CD4-positive, alpha-beta T cell treated with Interferon alpha-2 for 1 hour (primary cell): ENCODE measurements at regions not wholly inside any gene's neighbourhood (a gene's known extent, or its start where the extent isn't known, plus 50 kb on each side); places are given as distances from the start of the nearest gene placed in this dataset.
"Not testable (repeated sequence)": the region's sequence is repeated elsewhere in the genome, so short reads cannot be mapped to it uniquely, and the experiment has no call there.

Source experiments
- DNase-seq, 2 donors: peaks; one replicate each; pipeline ENCODE4 v3.0.0-alpha.2; 2020 to 2022

DNA sequence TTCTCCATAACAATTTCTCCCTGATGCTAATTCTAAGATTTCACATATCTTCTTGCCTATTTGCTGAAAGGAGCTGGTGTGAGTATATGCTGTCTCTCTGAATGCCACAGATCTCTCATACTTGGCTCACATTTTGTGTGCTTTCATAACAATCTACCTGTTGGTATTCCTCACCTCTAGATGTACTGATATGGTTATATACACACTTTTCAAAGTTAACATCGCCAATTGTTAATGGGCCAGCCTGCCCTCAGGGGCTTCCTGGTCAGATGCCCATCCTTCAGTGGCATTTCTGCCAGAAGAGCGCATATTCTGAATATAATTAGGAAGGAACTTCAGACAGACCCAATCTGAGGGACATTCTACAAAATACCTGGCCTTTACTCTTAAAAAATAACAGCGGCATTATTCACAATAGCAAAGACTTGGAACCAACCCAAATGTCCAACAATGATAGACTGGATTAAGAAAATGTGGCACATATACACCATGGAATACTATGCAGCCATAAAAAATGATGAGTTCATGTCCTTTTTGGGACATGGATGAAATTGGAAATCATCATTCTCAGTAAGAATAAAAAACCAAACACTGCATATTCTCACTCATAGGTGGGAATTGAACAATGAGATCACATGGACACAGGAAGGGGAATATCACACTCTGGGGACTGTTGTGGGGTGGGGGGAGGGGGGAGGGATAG, 123.9 kb upstream of the FAT1 start:
- not testable (repeated sequence) for DNase-seq

DNA sequence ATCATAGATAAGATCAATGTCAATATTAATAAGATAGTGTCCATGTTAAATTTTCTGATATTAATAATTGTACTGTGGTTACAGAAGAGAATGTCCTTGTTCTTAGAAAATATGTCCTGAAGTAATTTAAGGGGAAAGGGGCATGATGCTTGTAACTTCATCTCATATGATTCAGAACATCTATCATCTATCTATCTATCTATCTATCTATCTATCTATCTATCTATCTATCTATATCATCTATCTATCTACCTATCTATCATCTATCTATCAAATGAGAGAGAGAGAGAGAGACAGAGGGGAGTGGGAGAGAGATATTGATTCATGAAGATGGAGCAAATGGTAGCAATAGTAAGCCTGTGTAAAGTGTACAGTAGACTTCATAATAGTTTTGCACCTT, 124.8 kb upstream of the FAT1 start:
- no peak for DNase-seq

- no peak for DNase-seq
Observed at GRCh38 chr4:186851291-186852072, 127.8 kb upstream of the FAT1 start.

DNA sequence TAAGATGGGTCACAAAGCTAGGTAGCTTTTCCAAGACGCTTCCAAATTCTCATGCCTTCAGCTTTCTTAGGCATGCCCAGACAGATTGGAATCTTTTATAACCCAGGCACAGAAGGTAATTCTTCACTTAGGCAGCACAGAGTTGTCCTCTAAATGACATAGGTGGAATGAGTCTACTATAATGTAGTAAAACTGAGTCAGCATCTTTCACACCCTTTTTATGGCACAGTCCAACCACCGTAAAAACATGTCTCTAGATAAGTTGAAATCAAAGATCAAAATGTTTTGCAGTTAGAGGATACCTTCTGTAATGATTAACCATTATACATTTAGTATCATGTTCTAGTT, 128.4 kb upstream of the FAT1 start:
- DNase-seq = no peak

DNA sequence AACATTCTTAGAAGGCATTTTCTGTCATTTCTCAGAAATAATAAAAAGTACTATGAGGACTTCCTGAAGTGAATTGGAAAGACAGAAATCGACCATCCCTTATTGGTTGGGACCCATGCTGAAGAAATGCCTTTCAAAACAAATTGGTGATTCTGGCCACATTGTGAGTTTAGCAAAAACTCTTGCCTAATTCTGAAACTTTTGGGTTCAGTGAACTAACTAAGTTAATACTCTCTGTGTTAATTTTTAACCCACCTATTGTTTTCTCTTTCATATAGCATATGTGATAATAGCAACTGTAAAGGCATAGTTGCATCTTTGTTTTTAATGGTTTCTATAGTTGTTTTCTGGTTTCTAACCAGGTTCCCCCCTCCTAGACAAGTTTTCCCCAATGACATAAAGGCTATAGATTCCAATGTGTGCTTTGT, 129.3 kb upstream of the FAT1 start:
- DNase-seq = no peak

DNA sequence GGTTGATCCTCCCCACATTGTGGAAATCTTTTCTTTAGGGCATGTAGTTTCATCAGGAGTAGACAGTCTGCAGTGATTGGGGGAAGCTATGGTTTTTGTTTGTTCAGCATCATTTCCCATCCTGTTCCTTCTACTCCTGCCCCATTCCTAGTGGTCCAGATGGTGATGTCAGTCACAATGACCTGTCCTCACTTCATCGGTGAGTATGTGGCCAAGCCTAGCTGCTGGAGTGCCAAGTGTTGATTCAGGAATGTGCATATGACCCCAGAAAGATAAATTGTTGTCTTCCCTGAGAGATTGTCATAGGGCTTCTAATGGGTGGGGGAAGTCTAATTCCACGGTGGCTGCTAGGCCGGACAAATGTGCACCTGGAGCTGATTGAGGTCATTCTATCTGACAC, 130.6 kb upstream of the FAT1 start:
- no peak for DNase-seq

DNA sequence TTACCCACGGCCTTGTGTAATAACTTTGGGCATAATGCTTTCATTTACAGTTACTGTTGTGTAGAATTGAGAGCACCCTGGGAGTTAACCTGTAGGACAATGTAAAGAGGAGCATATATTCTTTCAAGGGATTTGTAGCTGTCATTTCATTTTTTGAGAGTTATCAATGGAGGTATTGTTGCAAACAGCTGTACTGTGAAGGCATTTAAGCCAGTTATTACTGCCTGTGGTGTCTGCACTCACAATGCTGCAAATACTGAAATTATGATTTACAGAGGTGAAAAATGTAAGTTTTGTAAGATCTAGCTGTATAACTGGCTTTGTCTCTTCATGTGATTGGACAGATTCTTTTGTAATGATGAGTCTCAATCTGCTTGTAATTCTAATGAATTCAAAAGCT, 131.5 kb upstream of the FAT1 start:
- DNase-seq = no peak

- no peak for DNase-seq
Observed at GRCh38 chr4:186857793-186858192, 134.1 kb upstream of the FAT1 start.

- no peak for DNase-seq
Observed at GRCh38 chr4:186858355-186858754, 134.7 kb upstream of the FAT1 start.

DNA sequence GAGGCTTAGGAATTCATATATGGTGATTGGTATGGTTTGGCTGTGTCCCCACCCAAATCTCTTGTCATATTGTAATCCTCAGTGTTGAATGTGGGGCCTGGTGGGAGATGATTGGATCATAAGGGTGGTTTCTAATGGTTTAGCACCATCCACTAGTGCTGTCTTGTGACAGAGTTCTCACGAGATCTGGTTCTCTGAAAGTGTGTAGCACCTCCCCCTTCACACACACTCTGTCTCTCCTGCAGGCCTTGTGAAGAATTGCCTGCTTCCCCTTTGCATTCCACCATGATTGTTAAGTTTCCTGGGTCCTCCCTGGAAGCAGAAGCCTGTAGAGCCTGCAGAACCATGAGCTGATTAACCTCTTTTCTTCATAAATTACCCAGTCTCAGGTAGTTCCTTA, 135.8 kb upstream of the FAT1 start:
- DNase-seq = no peak

GRCh38 chr4:186861317-186861716, 137.7 kb upstream of the FAT1 start:
- DNase-seq = no peak

GRCh38 chr4:186871856-186872255, 148.2 kb upstream of the FAT1 start:
- DNase-seq = no peak

GRCh38 chr4:186873095-186873494, 149.4 kb upstream of the FAT1 start:
- not testable (repeated sequence) for DNase-seq

DNA sequence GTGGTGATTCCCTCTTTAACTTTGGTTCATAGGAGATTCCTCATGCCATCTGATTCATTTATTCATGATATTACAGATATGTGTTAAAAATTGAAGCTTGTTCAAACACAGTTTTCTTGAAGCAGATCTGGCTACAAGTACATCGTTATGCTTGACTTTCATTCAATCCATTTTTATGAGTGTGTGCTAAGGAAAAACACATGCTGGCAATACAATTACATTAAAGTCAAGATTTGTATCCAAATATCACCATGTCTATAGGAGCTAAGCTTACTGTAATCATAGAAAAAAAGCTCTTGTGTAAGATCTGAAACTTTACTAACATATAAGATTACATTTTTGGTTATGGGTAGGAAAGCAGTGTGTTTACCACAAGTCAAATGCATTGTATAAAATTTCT, 151.8 kb upstream of the FAT1 start:
- no peak for DNase-seq

DNA sequence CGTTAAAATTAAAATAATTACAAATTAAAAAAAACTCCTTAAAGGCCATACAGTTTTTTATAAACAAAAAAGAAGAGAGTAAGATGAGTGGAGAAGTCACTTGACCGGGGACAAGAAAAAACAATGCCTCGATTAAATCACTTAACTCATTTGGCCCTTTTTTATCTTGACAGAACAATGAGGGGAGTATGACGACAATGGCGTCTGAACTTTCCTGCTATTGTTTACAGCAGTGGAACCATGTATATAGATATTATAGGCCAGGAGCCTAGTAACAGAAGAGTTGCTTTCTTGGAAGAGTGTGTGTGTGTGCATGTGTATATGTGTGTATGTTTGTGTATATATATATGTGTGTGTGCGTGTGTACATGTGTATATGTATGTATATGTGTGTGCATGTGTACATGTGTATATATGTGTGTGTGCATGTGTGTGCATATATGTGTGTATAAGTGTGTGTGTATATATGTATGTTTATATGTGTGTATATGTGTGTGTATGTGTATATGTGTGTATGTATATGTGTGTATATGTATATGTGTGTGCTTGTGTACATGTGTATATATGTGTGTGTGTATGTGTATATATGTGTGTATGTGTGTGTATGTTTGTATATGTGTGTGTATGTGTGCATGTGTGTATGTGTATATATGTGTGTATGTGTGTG, 153.4 kb upstream of the FAT1 start:
- DNase-seq = no peak

DNA sequence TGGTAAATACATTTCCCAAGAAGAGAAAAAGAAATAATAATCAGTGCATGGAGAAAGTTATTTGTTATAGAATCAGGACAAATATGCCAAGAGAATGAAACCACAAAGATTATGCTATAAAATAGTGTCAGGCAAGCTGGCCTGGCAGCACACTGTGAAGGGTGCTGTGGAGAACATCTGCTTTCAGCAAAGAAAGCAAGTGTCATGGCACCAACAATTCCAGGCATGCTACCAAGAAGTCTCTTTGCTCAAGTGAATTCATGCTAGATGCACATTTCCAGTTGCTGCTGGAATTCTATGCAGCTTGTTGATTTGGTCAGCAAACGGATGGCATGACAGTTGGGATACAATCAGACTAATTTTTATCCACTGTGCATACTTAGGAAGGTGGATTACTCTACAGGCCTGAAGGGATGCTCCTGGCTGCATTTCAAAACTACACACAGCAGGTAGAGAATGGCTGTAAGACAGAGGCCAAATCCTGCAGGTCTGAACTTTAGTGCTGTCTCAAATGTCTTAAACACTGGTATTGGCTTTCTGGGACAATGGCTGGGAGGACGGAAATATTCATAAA, 154.6 kb upstream of the FAT1 start:
- no peak for DNase-seq

DNA sequence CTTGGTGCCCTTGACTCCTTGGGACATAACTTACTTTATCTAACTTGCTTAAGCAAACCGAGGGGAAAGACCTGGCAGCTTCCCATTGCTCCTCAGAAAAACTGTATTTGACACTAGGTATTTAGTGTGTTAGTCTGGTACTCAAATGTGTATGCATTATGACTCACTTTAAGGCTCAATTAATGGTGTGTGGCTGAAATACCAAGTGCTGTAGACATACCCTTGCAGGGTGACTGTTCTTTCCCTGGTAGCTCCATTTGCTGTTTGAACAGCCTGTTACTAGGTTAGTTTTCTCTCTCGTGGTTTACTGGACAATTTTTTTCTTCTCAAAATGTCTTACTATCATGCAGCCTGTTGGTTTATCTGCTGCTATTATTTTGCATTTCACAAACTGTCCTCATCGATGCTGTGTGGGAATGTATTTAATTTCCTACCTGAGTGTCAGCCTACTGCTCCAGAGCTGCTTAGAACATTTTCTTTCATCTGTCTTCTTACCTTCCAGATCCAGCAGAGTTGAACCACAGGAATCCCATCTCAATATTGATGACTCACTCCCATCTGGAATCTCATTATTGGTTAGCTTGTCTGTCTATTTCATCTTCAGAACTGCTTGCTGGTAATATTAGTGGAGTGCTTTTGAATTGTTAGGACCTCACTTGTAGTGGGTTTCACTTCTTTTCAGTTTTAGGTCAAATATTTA, 158.0 kb upstream of the FAT1 start:
- no peak for DNase-seq

DNA sequence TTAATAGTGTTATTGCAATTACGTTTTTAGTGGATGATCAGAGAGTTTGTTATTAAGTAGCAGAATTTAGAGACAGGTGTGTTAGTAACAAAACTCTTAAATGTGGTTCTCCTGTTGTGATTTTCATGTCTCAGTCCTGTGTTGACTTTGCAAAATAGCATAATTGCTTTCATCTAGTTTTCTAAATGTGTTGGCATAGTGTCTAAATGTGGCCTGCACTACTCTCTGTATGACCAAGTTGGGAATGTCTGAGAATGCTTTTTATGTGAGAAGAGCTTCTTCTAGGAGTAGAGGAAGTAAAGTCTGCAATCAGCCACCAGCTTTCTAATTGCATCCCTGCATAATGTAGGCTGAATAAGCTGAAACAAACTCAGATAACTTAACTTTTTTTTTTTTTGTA, 158.6 kb upstream of the FAT1 start:
- DNase-seq = no peak

DNA sequence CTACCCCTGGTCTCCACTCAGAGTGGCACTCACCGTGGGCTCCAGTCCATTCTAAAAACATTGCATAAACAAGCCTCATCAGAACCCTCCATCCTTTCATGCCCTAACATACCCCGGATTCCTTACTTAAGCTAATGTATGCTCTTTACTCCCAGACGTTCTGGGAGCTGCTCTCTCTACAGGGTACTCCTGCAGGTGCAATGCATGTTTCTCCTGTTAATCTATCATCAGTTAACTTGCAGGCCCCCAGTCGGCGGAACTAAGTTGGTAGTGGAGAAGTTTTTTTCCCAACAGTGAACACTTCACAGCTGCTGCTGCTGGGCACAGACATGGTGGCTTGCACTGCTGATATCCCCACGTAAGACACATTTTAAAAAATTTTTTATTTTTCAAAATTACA, 161.6 kb upstream of the FAT1 start:
- DNase-seq = no peak

GRCh38 chr4:186886759-186887158, 163.1 kb upstream of the FAT1 start:
- DNase-seq = no peak

- DNase-seq = no peak
Observed at GRCh38 chr4:186887291-186887700, 163.6 kb upstream of the FAT1 start.

- no peak for DNase-seq
Observed at GRCh38 chr4:186887752-186888151, 164.1 kb upstream of the FAT1 start.
